Activated CD4-positive, alpha-beta T cell treated with anti-CD3 and anti-CD28 coated beads, Interleukin-2, amount 10 ng/mL, durations not matched to agents 24 days and 14 days (primary cell): ENCODE measurements at regions not wholly inside any gene's neighbourhood (a gene's known extent, or its start where the extent isn't known, plus 50 kb on each side); places are given as distances from the start of the nearest gene placed in this dataset.

ENCODE experiments used
- DNase-seq: peaks from one replicate; pipeline ENCODE4 v3.0.0; 2022
- H3K27ac Mint-ChIP-seq: one replicate; pipeline ENCODE4 v1.8.0; 2022; ENCODE audit warnings: mild to moderate bottlenecking, mixed read lengths
- H3K27me3 Mint-ChIP-seq: one replicate; pipeline ENCODE4 v1.8.0; 2022; ENCODE audit warnings: mixed read lengths
- H3K36me3 Mint-ChIP-seq: one replicate; pipeline ENCODE4 v1.8.0; 2022; ENCODE audit warnings: low read depth, mild to moderate bottlenecking, mixed read lengths
- H3K4me1 Mint-ChIP-seq: one replicate; pipeline ENCODE4 v1.8.0; 2021; ENCODE audit warnings: mixed read lengths
- H3K4me3 Mint-ChIP-seq: one replicate; pipeline ENCODE4 v1.8.0; 2022; ENCODE audit warnings: mild to moderate bottlenecking, moderate library complexity, mixed read lengths
- H3K9me3 Mint-ChIP-seq: one replicate; pipeline ENCODE4 v1.8.0; 2021; ENCODE audit warnings: mixed read lengths
- intact Hi-C: fragments of 100-400 bp; cut with micrococcal nuclease; formaldehyde crosslinking; loops from one replicate; pipeline ENCODE4 v1.15.1; 2023

DNA sequence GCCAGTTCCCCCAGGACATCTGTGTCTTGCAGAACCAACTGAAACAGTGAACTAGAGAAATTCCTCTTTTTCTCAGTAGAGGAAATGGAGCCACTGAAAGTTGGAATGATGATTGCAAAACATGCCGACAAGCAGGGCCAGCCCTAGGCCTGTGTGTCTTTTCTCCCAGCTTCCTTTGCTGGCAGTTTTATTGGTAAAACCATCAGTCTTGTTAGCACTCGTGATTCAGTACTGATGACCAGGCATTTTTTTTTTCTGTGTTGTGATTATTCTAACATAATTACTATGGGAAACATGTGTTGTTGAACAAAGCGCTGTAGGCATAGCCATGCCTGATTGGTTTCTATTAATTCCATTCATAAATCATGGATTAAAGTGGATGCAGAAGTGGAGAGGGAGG is 620.7 kb downstream of the AACS start:
- Mint-ChIP-seq H3K36me3 (no peaks in the 10 kb centered on the region), H3K27me3 (no peaks in the 10 kb centered on the region)
- intact Hi-C loops, result no loop called here

DNA sequence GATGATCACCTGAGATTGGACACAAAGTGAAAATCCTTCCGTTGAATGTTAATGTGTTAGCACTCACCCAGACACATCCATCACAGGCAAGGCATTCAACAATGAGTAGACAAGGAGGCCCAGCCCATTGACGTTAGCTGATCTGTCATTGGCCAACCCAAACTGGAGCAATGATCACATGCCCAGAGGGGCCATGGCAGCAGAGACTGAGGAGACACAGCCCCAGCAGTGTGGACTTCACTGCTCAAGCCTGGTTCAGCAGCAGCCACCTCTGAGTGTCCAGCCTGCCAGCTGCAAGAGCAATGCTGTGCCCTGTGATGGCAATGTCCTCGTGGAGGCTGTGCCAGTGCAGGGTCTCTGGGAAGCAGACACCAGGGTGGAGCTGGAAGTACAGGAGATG is 622.2 kb downstream of the AACS start:
- Mint-ChIP-seq H3K27ac (no peak overlapping the region), H3K4me3 (no peak overlapping the region), H3K36me3 (no peaks in the 10 kb centered on the region), H3K27me3 (no peaks in the 10 kb centered on the region), H3K4me1 (no peaks in the 10 kb centered on the region), H3K9me3 (no peaks in the 10 kb centered on the region)
- no peak for DNase-seq
- intact Hi-C loops, result no loop called here

More for the DNA sequence above, 620.7 kb downstream of the AACS start:
- Mint-ChIP-seq H3K4me3 (no peak overlapping the region), H3K27ac (no peak overlapping the region), H3K9me3 (no peaks in the 10 kb centered on the region), H3K4me1 (no peaks in the 10 kb centered on the region)
- DNase-seq, result no peak

DNA sequence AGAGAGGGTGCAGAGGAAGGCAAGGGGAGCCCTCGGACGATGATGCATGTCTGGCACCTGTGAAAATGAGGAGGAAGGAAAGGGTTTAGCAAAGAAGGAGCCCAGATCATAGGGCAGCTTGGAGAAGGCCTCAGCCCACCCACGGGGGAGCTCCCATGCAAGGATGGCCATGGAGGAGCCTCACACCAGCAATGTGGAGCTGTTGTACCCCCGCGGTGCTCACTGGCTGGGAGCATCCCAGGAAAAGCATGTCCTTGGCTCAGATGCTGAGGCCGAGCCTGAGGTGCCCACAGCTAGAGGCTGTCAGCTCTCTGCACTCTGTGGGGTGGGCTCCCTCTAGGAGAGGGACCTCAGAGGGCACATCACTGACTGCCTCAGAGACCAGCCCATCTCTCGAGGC is 622.6 kb downstream of the AACS start:
- H3K36me3 Mint-ChIP-seq, result no peaks in the 10 kb centered on the region
- DNase-seq, result no peak
- no peaks in the 10 kb centered on the region for H3K9me3 Mint-ChIP-seq
- H3K4me3 Mint-ChIP-seq, result no peak overlapping the region
- intact Hi-C loops, result no loop called here
- no peaks in the 10 kb centered on the region for H3K27me3 Mint-ChIP-seq
- H3K4me1 Mint-ChIP-seq, result no peaks in the 10 kb centered on the region
- H3K27ac Mint-ChIP-seq, result no peak overlapping the region

DNA sequence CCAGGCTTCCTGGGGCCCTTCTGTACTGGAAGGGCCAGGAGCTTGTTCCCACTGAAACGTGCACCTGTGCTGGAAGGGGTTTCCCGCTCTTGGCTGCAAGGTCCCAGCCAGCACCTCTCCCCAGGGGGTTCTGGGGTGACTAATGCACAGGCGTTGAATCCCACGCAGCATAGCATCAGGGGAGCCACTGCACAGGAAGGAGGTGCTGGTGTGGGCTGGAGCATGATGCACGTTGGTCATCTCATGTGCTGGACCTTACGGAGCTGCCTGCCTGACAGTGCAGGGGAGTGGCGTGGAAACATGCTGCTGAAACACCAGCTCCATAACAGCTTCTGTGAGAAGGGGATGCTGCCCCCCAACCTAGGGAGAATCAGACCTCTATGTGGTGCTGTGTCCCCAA is 623.0 kb downstream of the AACS start:
- H3K4me1 Mint-ChIP-seq, result no peaks in the 10 kb centered on the region
- H3K4me3 Mint-ChIP-seq, result no peak overlapping the region
- H3K36me3 Mint-ChIP-seq, result no peaks in the 10 kb centered on the region
- DNase-seq, result no peak
- intact Hi-C loops, result no loop called here
- no peak overlapping the region for H3K27ac Mint-ChIP-seq
- no peaks in the 10 kb centered on the region for H3K9me3 Mint-ChIP-seq
- no peaks in the 10 kb centered on the region for H3K27me3 Mint-ChIP-seq

DNA sequence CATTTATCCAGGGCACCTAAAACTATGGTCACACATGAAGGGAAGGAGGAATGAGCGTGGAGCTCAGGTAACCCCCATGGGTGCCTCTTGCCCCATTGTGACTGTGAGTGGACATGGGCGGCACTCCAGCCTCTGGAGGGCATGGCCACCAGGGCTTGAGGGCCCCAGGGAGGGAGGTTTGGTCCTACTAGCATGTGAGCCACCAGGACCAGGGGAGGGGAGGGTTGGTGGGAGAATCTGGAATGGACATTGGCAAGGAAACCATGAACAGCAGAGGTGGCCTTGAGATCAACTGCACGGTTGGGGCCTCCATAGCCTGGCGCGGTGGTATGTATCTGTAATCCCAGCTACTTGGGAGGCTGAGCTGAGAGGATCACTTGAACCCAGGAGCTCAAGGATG is 623.6 kb downstream of the AACS start:
- no peak for DNase-seq
- intact Hi-C loops, result no loop called here
- H3K36me3 Mint-ChIP-seq, result no peaks in the 10 kb centered on the region
- no peaks in the 10 kb centered on the region for H3K27me3 Mint-ChIP-seq
- no peak overlapping the region for H3K27ac Mint-ChIP-seq
- no peak overlapping the region for H3K4me3 Mint-ChIP-seq
- H3K4me1 Mint-ChIP-seq, result no peaks in the 10 kb centered on the region
- H3K9me3 Mint-ChIP-seq, result no peaks in the 10 kb centered on the region

DNA sequence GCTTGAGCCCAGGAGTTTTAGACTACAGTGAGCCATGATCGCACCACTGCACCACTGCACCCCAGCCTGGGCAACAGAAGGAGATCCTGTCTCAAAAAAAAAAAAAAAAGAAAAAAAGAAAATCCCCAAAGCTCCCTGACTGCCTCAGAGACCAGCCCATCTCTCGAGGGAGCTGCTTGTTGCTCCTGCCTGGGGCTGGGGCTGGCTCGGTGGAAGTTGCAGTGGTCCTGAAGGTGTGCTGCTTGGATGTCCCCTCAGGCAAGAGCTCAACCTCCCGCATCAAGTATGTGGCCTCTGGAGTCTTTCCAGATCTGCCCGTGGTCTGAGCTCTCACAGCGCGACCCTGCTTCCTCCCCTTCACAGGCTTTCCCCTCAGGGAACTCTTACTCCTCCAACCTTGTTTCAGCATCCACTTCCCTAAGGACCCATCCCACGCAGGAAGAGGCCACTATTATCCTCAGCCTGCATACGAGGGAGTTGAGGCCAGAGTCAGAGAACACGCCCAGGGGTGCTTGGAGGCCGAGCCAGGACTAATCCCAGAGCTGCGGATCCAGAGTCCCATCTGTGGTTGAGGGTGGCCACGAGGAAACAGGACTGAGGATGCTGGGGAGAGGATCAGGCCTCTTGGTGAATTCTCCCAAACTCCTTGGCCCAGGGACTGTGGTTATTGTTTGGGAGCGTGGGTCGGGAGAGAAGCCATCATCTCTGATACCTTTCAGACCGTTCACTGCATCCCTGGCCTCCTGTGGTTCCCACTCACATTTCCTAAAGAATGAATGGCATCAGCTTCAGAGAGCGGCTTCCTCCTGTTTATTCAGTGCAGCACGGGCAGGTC is 624.6 kb downstream of the AACS start:
- Mint-ChIP-seq H3K4me1 (no peaks in the 10 kb centered on the region), H3K36me3 (no peaks in the 10 kb centered on the region), H3K27me3 (no peaks in the 10 kb centered on the region), H3K27ac (no peak overlapping the region), H3K9me3 (no peaks in the 10 kb centered on the region), H3K4me3 (no peak overlapping the region)
- no peak for DNase-seq
- intact Hi-C loops, result no loop called here

DNA sequence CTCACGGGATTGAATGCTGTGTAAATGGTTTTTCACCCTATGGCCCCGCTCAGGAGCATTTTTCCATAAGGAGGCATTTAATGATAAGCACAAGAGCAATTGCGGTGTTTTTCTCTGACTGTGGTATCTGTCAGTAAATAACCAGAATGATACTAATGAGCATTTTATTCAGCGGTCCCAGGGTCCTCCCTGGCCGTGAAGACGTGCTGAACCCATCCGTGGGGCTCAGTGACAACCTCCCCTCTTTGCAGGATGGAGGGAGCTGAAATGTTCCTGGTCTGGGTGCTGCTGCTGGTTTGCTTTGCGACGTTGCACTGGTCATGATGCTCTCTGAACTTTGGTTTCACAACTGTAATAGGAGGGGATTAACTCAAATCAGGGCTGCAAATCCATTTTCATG is 625.6 kb downstream of the AACS start:
- no peak overlapping the region for H3K27ac Mint-ChIP-seq
- no peaks in the 10 kb centered on the region for H3K27me3 Mint-ChIP-seq
- no peak overlapping the region for H3K4me3 Mint-ChIP-seq

DNA sequence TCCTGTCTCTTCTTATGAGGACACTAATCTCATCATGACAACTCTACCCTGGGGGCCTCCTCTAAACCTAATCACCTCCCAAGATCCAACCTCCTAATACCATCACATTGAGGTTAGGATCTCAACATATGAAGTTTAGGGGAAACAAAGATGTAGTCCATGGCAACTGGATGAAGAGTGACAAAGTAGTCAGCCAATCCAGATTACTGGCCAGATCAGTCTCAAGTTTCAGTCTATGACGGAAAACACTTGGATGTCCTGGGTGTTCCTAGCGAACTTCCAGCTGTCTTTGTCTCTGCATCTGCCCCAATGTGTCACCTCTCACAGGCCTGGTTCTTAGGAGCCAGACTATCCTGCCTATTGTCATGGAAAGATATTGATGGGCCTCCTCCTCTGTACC is 630.8 kb downstream of the AACS start:
- H3K27ac Mint-ChIP-seq, result no peak overlapping the region
- no peaks in the 10 kb centered on the region for H3K4me1 Mint-ChIP-seq
- intact Hi-C loops, result no loop called here
- H3K27me3 Mint-ChIP-seq, result no peaks in the 10 kb centered on the region
- no peaks in the 10 kb centered on the region for H3K36me3 Mint-ChIP-seq
- no peak for DNase-seq
- H3K9me3 Mint-ChIP-seq, result no peaks in the 10 kb centered on the region
- no peak overlapping the region for H3K4me3 Mint-ChIP-seq

More for the DNA sequence above, 625.6 kb downstream of the AACS start:
- H3K9me3 Mint-ChIP-seq, result no peaks in the 10 kb centered on the region
- DNase-seq, result no peak
- intact Hi-C loops, result no loop called here
- no peaks in the 10 kb centered on the region for H3K36me3 Mint-ChIP-seq
- H3K4me1 Mint-ChIP-seq, result no peaks in the 10 kb centered on the region

DNA sequence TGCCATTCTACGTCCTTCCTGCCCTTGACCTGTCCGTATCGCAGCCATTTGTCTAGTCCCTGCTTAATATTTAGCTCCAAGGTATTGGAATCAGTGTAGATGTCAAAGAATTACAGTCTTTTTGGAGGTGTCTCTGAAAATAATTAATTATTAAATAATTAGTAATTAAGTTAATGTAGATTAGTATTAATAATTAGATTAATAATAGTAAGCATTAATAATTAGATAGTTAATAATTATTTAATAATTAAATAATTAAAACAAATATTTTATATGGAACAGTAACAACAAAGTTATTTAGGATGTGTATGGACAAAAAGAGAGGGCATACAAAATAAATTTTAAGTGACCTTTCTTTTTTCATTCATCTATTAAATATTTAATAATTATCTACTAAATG is 639.6 kb downstream of the AACS start:
- H3K9me3 Mint-ChIP-seq, result no peaks in the 10 kb centered on the region
- no peak overlapping the region for H3K27ac Mint-ChIP-seq
- H3K36me3 Mint-ChIP-seq, result no peaks in the 10 kb centered on the region
- no peak overlapping the region for H3K4me3 Mint-ChIP-seq
- no peak for DNase-seq
- intact Hi-C loops, result no loop called here
- no peaks in the 10 kb centered on the region for H3K4me1 Mint-ChIP-seq
- no peaks in the 10 kb centered on the region for H3K27me3 Mint-ChIP-seq

DNA sequence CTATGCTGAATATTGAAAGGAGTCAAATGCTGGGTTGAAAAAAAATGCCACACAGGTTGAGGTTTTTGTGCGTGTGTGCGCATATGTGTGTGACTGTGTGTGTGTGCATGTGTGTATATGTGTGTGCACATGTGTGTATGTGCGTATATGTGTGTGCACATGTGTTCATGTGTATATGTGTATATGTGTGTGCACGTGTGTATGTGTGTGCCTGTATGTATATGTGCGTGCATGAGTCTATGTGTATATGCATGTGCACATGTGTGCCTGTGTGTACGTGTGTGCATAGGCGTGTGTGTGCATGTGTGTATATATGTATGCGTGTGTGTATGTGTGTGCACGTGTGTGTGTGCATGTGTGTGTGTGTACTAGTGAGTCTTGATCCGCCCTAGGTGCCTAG is 655.7 kb downstream of the AACS start:
- no peak overlapping the region for H3K27ac Mint-ChIP-seq
- H3K9me3 Mint-ChIP-seq, result peaks cover 12% of the 10 kb centered on the region
- intact Hi-C loops, result no loop called here

DNA sequence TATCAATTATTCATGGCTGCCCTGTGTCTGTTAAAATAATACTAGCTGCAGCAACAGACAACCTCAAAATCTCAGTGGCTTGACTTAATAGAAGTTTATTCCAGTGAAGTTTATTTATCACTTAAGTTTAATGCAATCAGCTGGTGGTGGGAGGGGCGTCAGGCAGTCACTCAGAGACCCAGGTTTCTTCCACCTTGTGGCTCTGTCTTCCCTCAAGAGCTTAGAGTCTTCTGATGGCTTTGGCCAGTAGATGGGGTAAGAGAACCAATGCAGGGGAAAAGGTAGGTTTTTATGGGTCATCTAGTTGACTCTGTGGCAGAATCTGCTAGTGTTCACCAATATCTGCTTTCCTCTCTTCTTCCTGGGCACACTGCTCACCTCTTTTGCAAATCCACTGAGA is 668.9 kb downstream of the AACS start:
- Mint-ChIP-seq H3K4me1 (no peaks in the 10 kb centered on the region), H3K36me3 (no peaks in the 10 kb centered on the region), H3K27ac (no peak overlapping the region), H3K27me3 (no peaks in the 10 kb centered on the region), H3K4me3 (no peak overlapping the region), H3K9me3 (peaks cover 10% of the 10 kb centered on the region)
- DNase-seq, result no peak
- intact Hi-C loops, result no loop called here

More for the DNA sequence above, 655.7 kb downstream of the AACS start:
- no peaks in the 10 kb centered on the region for H3K27me3 Mint-ChIP-seq
- no peaks in the 10 kb centered on the region for H3K4me1 Mint-ChIP-seq
- no peak for DNase-seq
- H3K36me3 Mint-ChIP-seq, result no peaks in the 10 kb centered on the region
- no peak overlapping the region for H3K4me3 Mint-ChIP-seq

DNA sequence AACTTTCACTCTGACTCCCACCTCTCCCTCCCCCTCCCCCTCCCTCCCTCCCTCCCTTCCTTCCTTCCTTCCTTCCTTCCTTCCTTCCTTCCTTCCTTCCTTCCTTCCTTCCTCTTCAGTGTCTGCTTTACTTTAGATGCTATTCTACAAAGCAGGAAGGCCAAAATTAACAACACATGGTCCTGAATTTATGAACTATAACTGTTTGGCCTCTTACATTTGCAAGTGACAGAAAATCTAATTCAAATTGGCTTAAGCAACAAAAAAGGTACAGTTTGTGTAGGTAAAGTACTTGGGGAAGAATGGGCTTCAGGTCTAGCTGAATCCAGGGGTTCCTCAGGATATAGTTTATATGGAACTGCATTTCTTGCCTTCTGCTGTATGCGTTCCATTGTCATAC is 673.0 kb downstream of the AACS start:
- intact Hi-C loops, result no loop called here

DNA sequence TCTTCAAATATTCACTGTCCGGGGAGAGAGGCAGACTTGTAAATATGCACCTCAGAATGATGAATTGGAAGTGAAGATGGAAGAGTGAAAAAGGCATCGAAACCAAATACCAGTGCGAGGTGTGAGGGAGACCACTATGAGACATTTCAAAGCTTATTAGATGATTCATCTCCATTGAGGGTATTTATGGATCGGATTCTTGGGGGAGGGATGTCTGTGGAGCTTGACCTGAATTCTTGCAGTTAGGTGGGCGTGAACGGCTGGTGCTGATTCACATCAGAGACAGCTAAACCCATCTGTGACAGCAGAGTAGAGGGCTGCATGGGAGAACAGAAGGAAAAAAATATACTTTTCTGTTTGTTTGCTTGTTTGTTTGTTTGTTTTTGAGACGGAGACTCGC is 677.2 kb downstream of the AACS start:
- DNase-seq, result no peak
- Mint-ChIP-seq H3K4me3 (no peak overlapping the region), H3K9me3 (peaks cover 8% of the 10 kb centered on the region), H3K4me1 (no peaks in the 10 kb centered on the region), H3K36me3 (no peaks in the 10 kb centered on the region), H3K27me3 (no peaks in the 10 kb centered on the region), H3K27ac (no peak overlapping the region)
- intact Hi-C loops, result no loop called here

More for the DNA sequence above, 673.0 kb downstream of the AACS start:
- no peak overlapping the region for H3K4me3 Mint-ChIP-seq
- no peaks in the 10 kb centered on the region for H3K36me3 Mint-ChIP-seq
- DNase-seq, result no peak
- no peaks in the 10 kb centered on the region for H3K4me1 Mint-ChIP-seq
- no peaks in the 10 kb centered on the region for H3K27me3 Mint-ChIP-seq
- H3K9me3 Mint-ChIP-seq, result peaks cover 15% of the 10 kb centered on the region
- no peak overlapping the region for H3K27ac Mint-ChIP-seq

DNA sequence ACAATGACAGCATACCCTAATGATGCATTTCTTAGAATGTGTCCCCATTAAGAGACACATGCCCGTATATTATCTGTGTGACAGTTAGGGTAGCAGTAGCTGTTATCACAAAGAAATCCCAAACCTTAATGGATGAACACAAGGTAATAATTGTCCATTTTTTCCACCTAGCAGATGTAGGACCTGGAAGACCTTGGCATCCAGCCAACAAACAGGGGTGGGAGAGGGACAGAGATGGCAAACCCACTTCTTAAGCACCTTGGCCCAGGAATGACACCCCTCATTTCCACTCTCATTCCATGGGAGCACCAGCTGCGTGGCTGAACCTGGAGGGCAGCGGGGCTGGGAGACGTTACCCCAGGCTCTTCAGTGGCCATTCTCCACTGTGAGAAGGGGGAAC is 679.0 kb downstream of the AACS start:
- H3K4me3 Mint-ChIP-seq, result no peak overlapping the region
- no peak for DNase-seq
- intact Hi-C loops, result no loop called here
- no peaks in the 10 kb centered on the region for H3K27me3 Mint-ChIP-seq
- H3K4me1 Mint-ChIP-seq, result no peaks in the 10 kb centered on the region
- peaks cover 5% of the 10 kb centered on the region for H3K9me3 Mint-ChIP-seq
- no peaks in the 10 kb centered on the region for H3K36me3 Mint-ChIP-seq
- H3K27ac Mint-ChIP-seq, result no peak overlapping the region

DNA sequence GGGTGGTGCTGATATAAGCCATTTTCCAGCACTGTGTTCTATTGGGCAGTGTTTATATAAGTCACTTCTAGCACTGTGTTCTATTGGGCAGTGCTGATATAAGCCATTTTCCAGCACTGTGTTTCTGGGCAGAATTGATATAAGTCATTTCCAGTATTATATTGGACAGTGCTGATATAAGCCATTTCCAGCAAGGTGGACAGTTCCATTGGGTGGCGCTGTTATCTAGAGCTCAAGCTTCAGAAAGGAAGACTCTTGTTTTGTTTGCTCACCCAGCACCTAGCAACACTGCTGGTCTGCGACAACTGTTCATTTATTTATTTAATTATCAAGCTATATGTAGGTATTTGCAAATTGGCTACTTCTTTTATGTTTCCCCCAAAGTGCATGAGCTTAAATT is 690.3 kb downstream of the AACS start:
- DNase-seq, result no peak
- Mint-ChIP-seq H3K27ac (no peak overlapping the region), H3K27me3 (no peaks in the 10 kb centered on the region), H3K9me3 (no peaks in the 10 kb centered on the region), H3K36me3 (no peaks in the 10 kb centered on the region), H3K4me1 (no peaks in the 10 kb centered on the region), H3K4me3 (no peak overlapping the region)
- intact Hi-C loops, result no loop called here
